K562 (cell line): ENCODE measurements at regions not wholly inside any gene's neighbourhood (a gene's known extent, or its start where the extent isn't known, plus 50 kb on each side); places are given as distances from the start of the nearest gene placed in this dataset.

Experiments used
- ATAC-seq: fragments of 200-7000 bp; cut with Tn5 transposase; 3 replicates; pipeline ENCODE4 v1.9.1; 2020; ENCODE audit warnings: moderate library complexity
- BruUV-seq: library from RNA; stranded (reverse); fragments of 400-500 nt; replicated peaks from 2 replicates; lab custom pipeline; 2021; lab: Mats Ljungman, UMichigan
- CTCF ChIA-PET: fragments of 300-600 bp; formaldehyde crosslinking; extraction: SDS; loops from one replicate; lab custom pipeline; 2021; ENCODE audit warnings: low intra/inter-chr PET ratio; lab: Yijun Ruan, JAX
- POLR2A ChIA-PET: fragments of 300-600, 350-650 bp; sonication (Branson Sonifier 250); formaldehyde crosslinking; extraction: SDS; loops from one replicate; lab custom pipeline; 2021; ENCODE audit warnings: antibody characterized with exemption, inconsistent platforms; lab: Yijun Ruan, JAX
- DNase-seq, 4 experiments: peaks; one replicate each; pipeline versions ENCODE4 v3.0.0 to v3.0.0-alpha.2; 2011 to 2018; ENCODE audit warnings: low spot score in 3 of 4, mixed read lengths in 3 of 4; ENCODE audit errors: extremely low read depth in 1 of 4
- FAIRE-seq: peaks from 2 replicates; lab custom pipeline; 2011; peaks lifted over from hg19 to GRCh38; lab: Jason Lieb, UNC
- H2AFZ ChIP-seq: 2 replicates; pipeline ENCODE4 v1.6.0; 2011; ENCODE audit warnings: low read depth, low read length, control low read depth, inconsistent platforms
- H3K27ac ChIP-seq: fragments of 200-600 bp; 3 replicates; pipeline ENCODE4 v1.8.0; 2011; ENCODE audit warnings: low read depth, mild to moderate bottlenecking, control low read depth, inconsistent platforms, low read length, moderate library complexity, mixed read lengths; ENCODE audit errors: extremely low read depth
- H3K27me3 ChIP-seq, 2 experiments: fragments of 300-600 bp in 1 of 2; 2 replicates in 1 of 2; 3 replicates in 1 of 2; pipeline versions ENCODE4 v1.6.0 to v1.8.0; 2011; ENCODE audit warnings: inconsistent platforms in 2 of 2, low read length in 2 of 2, mild to moderate bottlenecking in 1 of 2, mixed read lengths in 1 of 2, moderate library complexity in 1 of 2; ENCODE audit not compliant: control insufficient read depth in 2 of 2, insufficient read depth in 2 of 2
- H3K36me3 ChIP-seq: fragments of 300-600 bp; 3 replicates; pipeline ENCODE4 v1.8.0; 2011; ENCODE audit warnings: mild to moderate bottlenecking, low read length, inconsistent platforms; ENCODE audit not compliant: control insufficient read depth, insufficient read depth
- H3K4me1 ChIP-seq, 2 experiments: fragments of 200-600 bp in 1 of 2; replicated peaks in 1 of 2; 2 replicates in 1 of 2; 3 replicates in 1 of 2; pipeline versions ENCODE4 v1.5.1 to v1.8.0; 2011; ENCODE audit warnings: inconsistent platforms in 2 of 2, low read length in 2 of 2, mild to moderate bottlenecking in 1 of 2, mixed read lengths in 1 of 2, moderate library complexity in 1 of 2; ENCODE audit not compliant: control insufficient read depth in 2 of 2, insufficient read depth in 2 of 2
- H3K4me2 ChIP-seq: 2 replicates; pipeline ENCODE4 v1.6.1; 2011; ENCODE audit warnings: low read length, control low read depth, inconsistent platforms, mixed read lengths; ENCODE audit not compliant: insufficient read depth
- H3K4me3 ChIP-seq: fragments of 200-600 bp; sonication (generic), shearing (Covaris generic); 2 replicates; pipeline ENCODE4 v1.5.1; 2016; ENCODE audit warnings: control low read depth, inconsistent platforms
- H3K79me2 ChIP-seq: fragments of 200-600 bp; 3 replicates; pipeline ENCODE4 v1.8.0; 2011; ENCODE audit warnings: low read length, inconsistent platforms; ENCODE audit not compliant: control insufficient read depth, insufficient read depth
- H3K9ac ChIP-seq, 2 experiments: 2 replicates each; pipeline versions ENCODE4 v1.6.0 to v1.6.1; 2011; ENCODE audit warnings: low read depth in 2 of 2, low read length in 2 of 2, control low read depth in 1 of 2, inconsistent platforms in 1 of 2, mild to moderate bottlenecking in 1 of 2, mixed read lengths in 1 of 2; ENCODE audit not compliant: insufficient read depth in 1 of 2
- H3K9me1 ChIP-seq: one replicate; pipeline ENCODE4 v1.6.0; 2011; ENCODE audit warnings: inconsistent platforms, mild to moderate bottlenecking, low read length, moderate library complexity; ENCODE audit not compliant: control insufficient read depth, insufficient read depth
- H3K9me3 ChIP-seq: replicated peaks from 2 replicates; pipeline ENCODE4 v1.5.1; 2011; ENCODE audit warnings: low read depth, low read length, inconsistent platforms; ENCODE audit not compliant: control insufficient read depth, insufficient read depth
- H4K20me1 ChIP-seq: replicated peaks from 2 replicates; pipeline ENCODE4 v1.6.1; 2011; ENCODE audit warnings: low read length, inconsistent platforms, mixed read lengths; ENCODE audit not compliant: control insufficient read depth, insufficient read depth
- TFE3 ChIP-seq: fragments of 450-650 bp; formaldehyde crosslinking; IDR thresholded peaks from 2 replicates; pipeline ENCODE4 v1.4.0; 2020; ENCODE audit warnings: mild to moderate bottlenecking, mixed read lengths
- ZC3H8 ChIP-seq: fragments of 450-650 bp; IDR thresholded peaks from 2 replicates; pipeline ENCODE4 v1.6.1; 2017
- ZNF57 ChIP-seq: fragments of 450-650 bp; formaldehyde crosslinking; IDR thresholded peaks from 2 replicates; pipeline ENCODE4 v1.4.0; 2020; ENCODE audit warnings: mild to moderate bottlenecking, moderate library complexity
- ZNF740 ChIP-seq, 3 experiments: fragments of 200-800 bp in 1 of 3; sonication (Bioruptor generic) in 1 of 3; sonication (generic) in 1 of 3; formaldehyde crosslinking in 1 of 3; IDR thresholded peaks; 2 replicates each; pipeline versions ENCODE4 v1.6.1 to v1.8.0; 2016 to 2022; ENCODE audit warnings: mild to moderate bottlenecking in 2 of 3, missing compliant biosample characterization in 2 of 3, missing genetic modification characterization in 2 of 3, missing genetic modification reagents in 1 of 3
- WGBS: fragments of 100-300 bp; shearing (Covaris generic); methylation state at CpG from one replicate; pipeline ENCODE4 v1.1.6; 2016; ENCODE audit warnings: low coverage, mixed read lengths; ENCODE audit not compliant: insufficient coverage; ENCODE audit errors: missing lambda C conversion rate; 5-methylcytosine and 5-hydroxymethylcytosine counted together
- in situ Hi-C: fragments of 300-500 bp; cut with MboI; formaldehyde crosslinking; loops from 4 replicates; pipeline ENCODE4 v1.15.0; 2018; ENCODE audit warnings: inconsistent platforms, mixed read lengths
- intact Hi-C: fragments of 100-400 bp; cut with micrococcal nuclease; formaldehyde crosslinking; loops from 2 replicates; pipeline ENCODE4 v1.14.2; 2022

- FAIRE-seq (no peak), DNase-seq (no peak), ATAC-seq (no peak)
- Histone ChIP-seq H3K9me3 (no peaks in the 10 kb centered on the region), H3K9ac (no peak overlapping the region), H3K36me3 (no peaks in the 10 kb centered on the region), H3K4me1 (no peaks in the 10 kb centered on the region), H2AFZ (no peak overlapping the region), H3K4me2 (no peak overlapping the region), H4K20me1 (no peaks in the 10 kb centered on the region), H3K27me3 (no peaks in the 10 kb centered on the region), H3K9me1 (no peaks in the 10 kb centered on the region), H3K79me2 (no peaks in the 10 kb centered on the region), H3K4me3 (no peak overlapping the region), H3K27ac (no peak overlapping the region)
- intact Hi-C loops, result no loop called here
- TF ChIP-seq ZNF740 (CRISPR knock-in tag; IDR thresholded peaks at IDR 0.05), result no peak
- no peak for TF ChIP-seq ZNF740 (tag; IDR thresholded peaks at IDR 0.05)
- TF ChIP-seq ZNF57 (CRISPR knock-in tag), result no peak
- no peak for TF ChIP-seq ZC3H8
- TF ChIP-seq TFE3 (CRISPR knock-in tag), result peak; percentile 43; the same call in 1 of the 2 replicates
- CTCF ChIA-PET, result no interaction called here
- POLR2A ChIA-PET, result no interaction called here
- WGBS, result no CpG with 5 or more reads among the region's 1 CpG
- no TSS peak for BruUV-seq
- in situ Hi-C loops, result no loop called here
These were observed 59.3 kb upstream of the JAG1 start for GRCh38 chr20:10733122-10733521.
